HL-60 (cell line): ENCODE measurements at regions not wholly inside any gene's neighbourhood (a gene's known extent, or its start where the extent isn't known, plus 50 kb on each side); places are given as distances from the start of the nearest gene placed in this dataset.

Experiments used
- CTCF ChIP-seq: IDR thresholded peaks from one replicate; pipeline ENCODE4 v1.5.1; 2011; ENCODE audit warnings: low read length, control low read depth, inconsistent platforms; ENCODE audit not compliant: insufficient read depth
- GABPA ChIP-seq: IDR thresholded peaks from 2 replicates; pipeline ENCODE4 v1.6.1; 2012; ENCODE audit warnings: low read depth
- POLR2AphosphoS5 ChIP-seq: IDR thresholded peaks from 2 replicates; pipeline ENCODE4 v1.6.1; 2012; ENCODE audit warnings: low read depth
- REST ChIP-seq: IDR thresholded peaks from 2 replicates; pipeline ENCODE4 v1.6.1; 2012; ENCODE audit warnings: low read depth; ENCODE audit not compliant: insufficient replicate concordance
- SPI1 ChIP-seq: IDR thresholded peaks from 2 replicates; pipeline ENCODE4 v1.6.1; 2012; ENCODE audit warnings: low read depth, mild to moderate bottlenecking, borderline replicate concordance

GRCh38 chr12:30014991-30015390 is 231.2 kb upstream of the TMTC1 start:
- no peak for TF ChIP-seq GABPA
- no peak for TF ChIP-seq CTCF
- TF ChIP-seq POLR2AphosphoS5: no peak
- TF ChIP-seq REST: no peak
- TF ChIP-seq SPI1: no peak
